GM12874 (cell line): ENCODE measurements at regions not wholly inside any gene's neighbourhood (a gene's known extent, or its start where the extent isn't known, plus 50 kb on each side); places are given as distances from the start of the nearest gene placed in this dataset.

Source experiments
- TF ChIP-seq, protein P1 (sequence below): IDR thresholded peaks from 2 replicates; pipeline ENCODE4 v1.5.1; 2011; ENCODE audit warnings: low read depth, mild to moderate bottlenecking, control low read depth, low read length, moderate library complexity; ENCODE audit not compliant: insufficient read depth

DNA sequence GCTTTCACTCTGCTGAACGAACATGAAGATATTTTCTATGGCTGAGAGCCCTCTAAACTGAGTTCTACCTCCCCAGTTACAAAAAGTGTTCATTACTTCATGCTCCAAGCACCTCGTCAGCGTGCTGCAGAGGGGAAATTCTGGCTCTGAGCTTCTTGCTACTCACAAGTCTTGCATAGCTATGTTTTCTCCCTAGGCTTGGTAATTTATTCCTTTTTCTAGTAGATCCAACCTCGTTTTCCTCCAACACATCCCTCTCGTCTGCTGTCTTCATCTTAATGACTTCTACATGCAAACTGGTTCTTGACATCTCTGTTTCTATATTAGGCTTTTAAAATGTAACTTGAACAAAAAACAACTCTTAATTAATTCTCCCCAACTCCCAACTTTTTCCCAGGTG is 1034.5 kb downstream of the REEP3 start:
- TF ChIP-seq, protein P1, sequence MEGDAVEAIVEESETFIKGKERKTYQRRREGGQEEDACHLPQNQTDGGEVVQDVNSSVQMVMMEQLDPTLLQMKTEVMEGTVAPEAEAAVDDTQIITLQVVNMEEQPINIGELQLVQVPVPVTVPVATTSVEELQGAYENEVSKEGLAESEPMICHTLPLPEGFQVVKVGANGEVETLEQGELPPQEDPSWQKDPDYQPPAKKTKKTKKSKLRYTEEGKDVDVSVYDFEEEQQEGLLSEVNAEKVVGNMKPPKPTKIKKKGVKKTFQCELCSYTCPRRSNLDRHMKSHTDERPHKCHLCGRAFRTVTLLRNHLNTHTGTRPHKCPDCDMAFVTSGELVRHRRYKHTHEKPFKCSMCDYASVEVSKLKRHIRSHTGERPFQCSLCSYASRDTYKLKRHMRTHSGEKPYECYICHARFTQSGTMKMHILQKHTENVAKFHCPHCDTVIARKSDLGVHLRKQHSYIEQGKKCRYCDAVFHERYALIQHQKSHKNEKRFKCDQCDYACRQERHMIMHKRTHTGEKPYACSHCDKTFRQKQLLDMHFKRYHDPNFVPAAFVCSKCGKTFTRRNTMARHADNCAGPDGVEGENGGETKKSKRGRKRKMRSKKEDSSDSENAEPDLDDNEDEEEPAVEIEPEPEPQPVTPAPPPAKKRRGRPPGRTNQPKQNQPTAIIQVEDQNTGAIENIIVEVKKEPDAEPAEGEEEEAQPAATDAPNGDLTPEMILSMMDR, result no peak

DNA sequence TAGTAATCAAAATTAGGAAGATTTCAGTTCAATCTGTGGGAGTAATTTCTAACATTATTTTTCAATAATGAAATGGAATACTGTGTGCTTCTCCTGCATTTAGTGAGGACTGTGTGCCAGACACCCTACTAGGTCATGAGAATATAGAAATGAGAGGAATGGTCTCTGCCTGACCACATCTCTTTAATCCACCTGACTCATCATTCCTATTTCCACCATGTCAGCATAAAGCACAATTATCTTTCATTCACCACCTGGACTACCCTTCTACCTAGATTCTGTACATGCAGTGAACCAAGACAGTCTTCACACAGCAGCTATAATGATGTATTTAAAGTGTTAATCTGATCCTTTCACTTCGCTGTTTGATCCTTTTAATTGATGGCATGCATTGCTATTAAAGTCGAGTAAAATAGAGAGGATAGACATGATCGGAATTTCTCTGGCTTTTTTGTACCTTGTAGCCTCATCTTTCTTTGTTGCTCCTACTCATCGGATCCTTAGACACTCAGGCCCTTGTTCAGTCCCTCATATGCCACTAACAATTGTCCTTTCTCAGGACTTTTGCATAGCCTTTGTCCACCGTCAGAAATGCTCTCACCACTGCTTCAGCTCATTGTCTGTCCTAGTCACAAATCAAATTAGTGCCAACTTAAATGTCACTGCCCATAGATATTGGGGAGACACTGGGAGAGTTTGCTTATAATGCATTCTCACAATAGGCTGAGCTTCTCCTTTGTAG is 1037.1 kb downstream of the REEP3 start:
- TF ChIP-seq, protein P1, result no peak

DNA sequence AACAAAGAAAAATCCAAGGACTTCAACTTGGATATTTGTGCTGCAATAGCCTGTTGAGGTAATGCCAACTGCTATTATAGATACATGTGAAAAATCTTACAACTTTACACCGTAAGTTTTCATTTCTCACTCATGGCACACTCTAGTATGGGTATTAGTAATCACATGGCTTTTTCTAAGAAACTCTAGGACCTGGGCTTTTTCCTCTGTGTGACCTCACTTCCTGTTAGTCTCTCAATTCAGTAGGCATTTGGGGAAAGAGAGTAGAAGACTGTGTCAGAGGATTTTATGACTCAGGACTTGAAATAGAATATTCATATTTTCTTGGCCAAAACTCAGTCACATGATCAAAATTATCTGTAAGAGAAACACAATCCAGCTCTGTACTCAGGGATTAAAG is 1049.9 kb downstream of the REEP3 start:
- TF ChIP-seq, protein P1, result no peak

DNA sequence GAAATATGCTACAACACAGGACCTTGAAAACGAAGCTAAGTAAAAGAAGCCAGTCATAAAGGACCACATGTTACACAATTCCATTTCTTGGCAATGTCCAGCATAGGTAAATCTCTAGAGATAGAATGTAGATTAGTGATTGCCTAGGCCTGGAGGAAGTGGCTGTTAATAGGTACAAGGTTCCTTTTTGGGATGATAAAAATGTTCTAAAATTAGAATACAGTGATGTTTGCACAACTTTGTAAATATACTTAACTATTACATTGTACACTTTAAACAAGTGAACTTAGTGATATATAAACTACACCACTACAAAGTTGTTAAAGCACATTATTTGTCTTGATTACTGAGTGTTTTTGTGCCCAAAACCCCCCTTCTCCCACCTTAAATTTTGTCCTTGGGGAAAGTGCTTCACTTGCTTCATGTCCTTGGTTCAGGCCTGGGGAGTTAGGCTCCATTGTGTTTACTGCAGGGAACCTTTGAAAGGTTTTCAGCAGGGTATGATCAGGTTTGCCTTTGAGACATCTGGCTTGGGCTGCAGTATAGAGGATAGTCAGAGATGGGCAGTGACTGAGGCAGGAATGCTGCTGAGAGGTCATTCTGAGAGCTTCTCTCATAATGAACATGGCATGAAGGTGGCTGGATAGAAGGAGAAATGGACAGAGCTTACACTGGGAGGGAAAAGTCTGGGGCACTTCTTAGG is 1052.6 kb downstream of the REEP3 start:
- TF ChIP-seq, protein P1, result no peak

DNA sequence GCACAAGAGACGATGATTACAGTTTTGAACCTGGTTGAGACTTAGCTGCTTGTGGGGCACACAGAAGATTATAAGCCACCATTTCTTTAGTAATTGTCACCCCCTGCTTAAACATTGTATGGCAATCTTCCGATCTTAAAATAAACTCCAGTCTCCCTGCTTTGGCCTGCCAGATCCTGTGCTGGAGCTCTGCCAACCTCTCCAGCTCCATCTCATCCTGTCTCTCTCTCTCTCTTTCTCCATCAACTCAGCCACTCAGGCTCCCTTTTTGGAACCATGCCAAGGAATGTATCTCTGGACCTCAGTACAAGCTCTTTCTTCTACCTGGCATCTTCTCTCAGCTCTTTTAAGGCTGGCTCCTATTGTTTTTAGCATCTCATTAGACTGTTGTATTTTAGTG is 1053.2 kb downstream of the REEP3 start:
- TF ChIP-seq, protein P1, result no peak

DNA sequence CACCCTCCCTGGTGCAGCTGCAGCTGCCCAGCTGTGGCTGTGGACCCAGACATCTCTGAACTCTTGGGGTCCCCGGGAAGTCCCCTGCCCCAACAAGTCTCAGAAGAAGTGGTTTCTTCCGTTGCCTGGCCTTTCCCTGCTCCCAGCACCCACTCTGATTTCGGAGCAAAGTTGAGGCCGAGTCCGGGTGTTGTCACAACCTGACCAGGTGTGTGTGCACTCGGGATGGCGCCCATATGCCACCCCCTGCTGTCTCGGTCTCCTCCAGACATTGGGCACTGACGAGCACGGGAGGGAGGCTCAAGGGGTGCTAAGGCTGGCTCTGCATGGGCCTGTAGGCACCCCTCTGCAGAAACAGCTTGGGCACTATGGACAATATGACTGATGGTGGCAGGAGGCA is 1055.3 kb downstream of the REEP3 start:
- TF ChIP-seq, protein P1, result no peak

DNA sequence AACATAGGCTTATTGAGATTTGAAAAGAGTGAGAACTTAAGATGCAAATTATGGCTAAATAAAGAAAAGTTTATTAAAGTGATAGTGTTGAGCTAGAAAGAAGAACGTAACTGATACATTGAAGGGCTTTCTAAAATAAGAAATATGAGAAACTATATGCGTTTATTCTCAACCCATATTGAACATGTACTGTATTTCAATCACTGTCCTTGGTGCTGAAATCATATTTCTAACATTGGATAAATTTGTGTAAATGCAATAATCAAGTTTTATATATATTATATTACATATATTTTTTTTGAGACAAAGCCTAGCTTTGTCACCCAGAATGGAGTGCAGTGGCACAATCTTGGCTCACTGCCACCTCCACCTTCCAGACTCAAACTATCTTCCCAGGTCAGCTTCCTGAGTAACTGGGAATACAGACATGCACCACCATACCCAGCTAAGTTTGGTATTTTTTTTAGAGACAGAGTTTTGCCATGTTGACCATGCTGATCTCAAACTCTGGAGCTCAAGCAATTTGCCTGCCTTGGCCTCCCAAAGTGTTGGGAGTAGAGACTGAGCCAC is 1065.8 kb downstream of the REEP3 start:
- TF ChIP-seq, protein P1, result no peak
